SK-N-SH (cell line): ENCODE measurements at regions not wholly inside any gene's neighbourhood (a gene's known extent, or its start where the extent isn't known, plus 50 kb on each side); places are given as distances from the start of the nearest gene placed in this dataset.

Experiments
- CTCF ChIA-PET: fragments of 300-600, 350-600 bp; formaldehyde crosslinking; extraction: SDS; loops from one replicate; lab custom pipeline; 2021; lab: Yijun Ruan, JAX
- POLR2A ChIA-PET: fragments of 350-600 bp; sonication (Branson Sonifier 250); formaldehyde crosslinking; extraction: SDS; loops from one replicate; lab custom pipeline; 2020; ENCODE audit warnings: antibody characterized with exemption, inconsistent platforms; lab: Yijun Ruan, JAX
- DNase-seq: peaks from one replicate; pipeline ENCODE4 v3.0.0; 2012
- H2AFZ ChIP-seq: fragments of 200-600 bp; sonication (generic); 2 replicates; pipeline ENCODE4 v1.8.1; 2016; ENCODE audit warnings: antibody characterized with exemption, mild to moderate bottlenecking, low read depth
- H3F3A ChIP-seq: fragments of 200-600 bp; sonication (generic); replicated peaks from 2 replicates; pipeline ENCODE3; 2016; ENCODE audit warnings: antibody characterized with exemption, mild to moderate bottlenecking; ENCODE audit not compliant: insufficient read depth
- H3K27ac ChIP-seq, 2 experiments: fragments of 200-500 bp in 1 of 2; fragments of 200-600 bp in 1 of 2; sonication (Bioruptor generic) in 1 of 2; sonication (generic), shearing (Covaris generic) in 1 of 2; 2 replicates each; pipeline versions ENCODE4 v1.5.1 to v1.6.1; 2014 to 2016; ENCODE audit warnings: low read depth in 2 of 2, inconsistent platforms in 1 of 2, low read length in 1 of 2, mild to moderate bottlenecking in 1 of 2, mixed read lengths in 1 of 2
- H3K27me3 ChIP-seq: fragments of 200-600 bp; sonication (generic), shearing (Covaris generic); 2 replicates; pipeline ENCODE4 v1.6.1; 2016; ENCODE audit warnings: mixed run types; ENCODE audit not compliant: insufficient read depth
- H3K36me3 ChIP-seq, 2 experiments: fragments of 200-500 bp in 1 of 2; fragments of 200-600 bp in 1 of 2; sonication (Bioruptor generic) in 1 of 2; sonication (generic) in 1 of 2; replicated peaks in 1 of 2; 2 replicates each; pipeline versions ENCODE3 to v1.5.1; 2014 to 2016; ENCODE audit warnings: low read length in 1 of 2, mild to moderate bottlenecking in 1 of 2; ENCODE audit not compliant: insufficient read depth in 2 of 2, control insufficient read depth in 1 of 2
- H3K4me1 ChIP-seq, 2 experiments: fragments of 200-500 bp in 1 of 2; fragments of 200-600 bp in 1 of 2; sonication (Bioruptor generic) in 1 of 2; sonication (generic), shearing (Covaris generic) in 1 of 2; 2 replicates each; pipeline versions ENCODE4 v1.5.1 to v1.6.1; 2014 to 2016; ENCODE audit warnings: low read depth in 1 of 2, low read length in 1 of 2, mixed run types in 1 of 2; ENCODE audit not compliant: insufficient read depth in 2 of 2, control insufficient read depth in 1 of 2
- H3K4me2 ChIP-seq: fragments of 200-600 bp; sonication (generic), shearing (Covaris generic); 2 replicates; pipeline ENCODE4 v1.6.1; 2017; ENCODE audit warnings: mixed run types
- H3K4me3 ChIP-seq, 2 experiments: fragments of 200-500 bp in 1 of 2; fragments of 200-600 bp in 1 of 2; sonication (Bioruptor generic) in 1 of 2; sonication (generic), shearing (Covaris generic) in 1 of 2; 2 replicates each; pipeline versions ENCODE4 v1.5.1 to v1.8.1; 2014 to 2016; ENCODE audit warnings: low read depth in 2 of 2, inconsistent platforms in 1 of 2, low read length in 1 of 2, mild to moderate bottlenecking in 1 of 2, mixed read lengths in 1 of 2, moderate library complexity in 1 of 2
- H3K79me2 ChIP-seq: fragments of 200-600 bp; sonication (generic); 2 replicates; pipeline ENCODE4 v1.8.1; 2017; ENCODE audit warnings: mild to moderate bottlenecking; ENCODE audit not compliant: insufficient read depth
- H3K9ac ChIP-seq: fragments of 200-600 bp; sonication (generic); 2 replicates; pipeline ENCODE4 v1.6.1; 2017; ENCODE audit warnings: mixed run types
- H3K9me2 ChIP-seq: fragments of 200-600 bp; sonication (generic); 2 replicates; pipeline ENCODE4 v1.6.1; 2017; ENCODE audit warnings: mixed run types
- H3K9me3 ChIP-seq: fragments of 200-600 bp; sonication (generic); 2 replicates; pipeline ENCODE4 v1.6.1; 2017; ENCODE audit warnings: mixed run types, mild to moderate bottlenecking, moderate library complexity
- H4K20me1 ChIP-seq: fragments of 200-600 bp; sonication (generic); 2 replicates; pipeline ENCODE4 v1.6.1; 2017; ENCODE audit warnings: mild to moderate bottlenecking, mixed run types; ENCODE audit not compliant: insufficient read depth
- EZH2phosphoT487 ChIP-seq: fragments of 200-600 bp; sonication (generic); IDR thresholded peaks from 2 replicates; pipeline ENCODE4 v1.6.1; 2017; ENCODE audit warnings: low read depth, mixed run types, mild to moderate bottlenecking, antibody characterized with exemption, moderate library complexity, borderline replicate concordance
- MAX ChIP-seq: IDR thresholded peaks from 2 replicates; pipeline ENCODE4 v1.4.0; 2012; ENCODE audit warnings: low read depth
- MEF2A ChIP-seq: IDR thresholded peaks from 2 replicates; pipeline ENCODE4 v1.4.0; 2012; ENCODE audit warnings: low read depth, borderline replicate concordance
- PBX3 ChIP-seq: IDR thresholded peaks from 2 replicates; pipeline ENCODE4; 2012
- RAD21 ChIP-seq: IDR thresholded peaks from 2 replicates; pipeline ENCODE4 v1.6.1; 2012; ENCODE audit warnings: mild to moderate bottlenecking, low read length
- RCOR1 ChIP-seq: fragments of 150-350 bp; IDR thresholded peaks from 2 replicates; pipeline ENCODE4 v1.6.1; 2017; ENCODE audit warnings: antibody characterized with exemption, low read length
- RFX5 ChIP-seq: IDR thresholded peaks from 2 replicates; pipeline ENCODE4 v1.6.1; 2012; ENCODE audit warnings: mild to moderate bottlenecking, improper control_type of control experiment, low read length
- SIN3A ChIP-seq: IDR thresholded peaks from 2 replicates; pipeline ENCODE4 v1.6.1; 2012; ENCODE audit warnings: low read depth, mild to moderate bottlenecking, low read length, moderate library complexity, borderline replicate concordance
- SMC3 ChIP-seq: IDR thresholded peaks from 2 replicates; pipeline ENCODE4 v1.6.1; 2012; ENCODE audit warnings: low read depth, low read length, improper control_type of control experiment
- TAF1 ChIP-seq: IDR thresholded peaks from 2 replicates; pipeline ENCODE4 v1.6.1; 2012; ENCODE audit warnings: low read depth, mild to moderate bottlenecking, low read length, moderate library complexity, borderline replicate concordance
- TEAD4 ChIP-seq: IDR thresholded peaks from 2 replicates; pipeline ENCODE4 v1.4.0; 2012; ENCODE audit warnings: mild to moderate bottlenecking, borderline replicate concordance; ENCODE audit not compliant: insufficient read depth
- USF2 ChIP-seq: fragments of 150-350 bp; IDR thresholded peaks from 2 replicates; pipeline ENCODE4 v1.6.1; 2017; ENCODE audit warnings: antibody characterized with exemption, low read length, low read depth, borderline replicate concordance
- WGBS: methylation state at CpG from one replicate; pipeline ENCODE4 v1.1.6; 2017; ENCODE audit warnings: low lambda C conversion rate; 5-methylcytosine and 5-hydroxymethylcytosine counted together

GRCh38 chr16:86287664-86288201 lies 222.6 kb upstream of the FOXF1 start (continued):
- no peak for TF ChIP-seq TAF1
- no peak for TF ChIP-seq SMC3
- no peak for TF ChIP-seq RCOR1

GRCh38 chr16:86288716-86289294 lies 221.5 kb upstream of the FOXF1 start:
- H3K9ac ChIP-seq: no peak overlapping the region
- no peak overlapping the region for H3K27ac ChIP-seq
- no peaks in the 10 kb centered on the region for H4K20me1 ChIP-seq
- H3K4me3 ChIP-seq: no peak overlapping the region
- ChIA-PET CTCF (no interaction called here), POLR2A (no interaction called here)
- DNase-seq: no peak
- no peaks in the 10 kb centered on the region for H3K36me3 ChIP-seq
- H3K27me3 ChIP-seq: peaks cover 98% of the 10 kb centered on the region
- WGBS: 3% methylated on average over 16 of the region's 19 CpGs
- H3F3A ChIP-seq: no peaks in the 10 kb centered on the region
- no peak overlapping the region for H3K4me2 ChIP-seq
- H3K9me2 ChIP-seq: no peaks in the 10 kb centered on the region
- H2AFZ ChIP-seq: no peak overlapping the region
- no peaks in the 10 kb centered on the region for H3K9me3 ChIP-seq
- H3K79me2 ChIP-seq: no peaks in the 10 kb centered on the region
- TF ChIP-seq RAD21: no peak
- 0 out of 2 replicates have a peak, but pooled peaks have one; percentile 11 for TF ChIP-seq EZH2phosphoT487
- TF ChIP-seq TAF1: no peak
- TF ChIP-seq RFX5: no peak
- TF ChIP-seq USF2: no peak
- no peak for TF ChIP-seq SIN3A
- no peaks in the 10 kb centered on the region for H3K4me1 ChIP-seq

GRCh38 chr16:86289304-86289703 lies 221.0 kb upstream of the FOXF1 start:
- TF ChIP-seq TEAD4 (no peak), SIN3A (no peak), MEF2A (no peak), TAF1 (no peak), RCOR1 (no peak), EZH2phosphoT487 (no peak), PBX3 (no peak), MAX (no peak)
- DNase-seq: no peak
- no peaks in the 10 kb centered on the region for H3K36me3 ChIP-seq
- no peak overlapping the region for H3K4me2 ChIP-seq
- H4K20me1 ChIP-seq: no peaks in the 10 kb centered on the region
- H3K79me2 ChIP-seq: no peaks in the 10 kb centered on the region
- H3K9ac ChIP-seq: no peak overlapping the region
- ChIA-PET POLR2A (no interaction called here), CTCF (no interaction called here)
- no peaks in the 10 kb centered on the region for H3K9me3 ChIP-seq
- 6% methylated on average over 11 of the region's 11 CpGs for WGBS
- H3K27me3 ChIP-seq: peaks cover 97% of the 10 kb centered on the region
- no peak overlapping the region for H3K4me3 ChIP-seq
- H3F3A ChIP-seq: no peaks in the 10 kb centered on the region
- H3K9me2 ChIP-seq: no peaks in the 10 kb centered on the region
- H2AFZ ChIP-seq: no peak overlapping the region
- H3K27ac ChIP-seq: no peak overlapping the region
- H3K4me1 ChIP-seq: no peaks in the 10 kb centered on the region
